ENCODE measurements at regions not wholly inside any gene's neighbourhood (a gene's known extent, or its start where the extent isn't known, plus 50 kb on each side); places are given as distances from the start of the nearest gene placed in this dataset.

- no peak for TF ChIP-seq CTCF (conservative IDR thresholded peaks at IDR 0.05; ENCODE audit: low read depth, low read length)
- no peak overlapping the region for H3K4me3 ChIP-seq (ENCODE audit: low read depth, low read length)
- no peak for DNase-seq (ENCODE audit: low read depth)
These were observed 529.6 kb upstream of the IGFBP7 start for GRCh38 chr4:57639561-57640382.

- TF ChIP-seq CTCF (conservative IDR thresholded peaks at IDR 0.05; ENCODE audit: low read depth, low read length) = no peak
- no peak for DNase-seq (ENCODE audit: low read depth)
- H3K4me3 ChIP-seq (ENCODE audit: low read depth, low read length) = no peak overlapping the region
These were observed 525.7 kb upstream of the IGFBP7 start for GRCh38 chr4:57635910-57636309.

- H3K4me3 ChIP-seq (ENCODE audit: low read depth, low read length) = no peak overlapping the region
- DNase-seq (ENCODE audit: low read depth) = no peak
- TF ChIP-seq CTCF (conservative IDR thresholded peaks at IDR 0.05; ENCODE audit: low read depth, low read length) = no peak
These were observed 523.2 kb upstream of the IGFBP7 start for GRCh38 chr4:57633212-57633859.

GRCh38 chr4:57632564-57632963 is 522.4 kb upstream of the IGFBP7 start:
- TF ChIP-seq CTCF (conservative IDR thresholded peaks at IDR 0.05; ENCODE audit: low read depth, low read length) = no peak
- DNase-seq (ENCODE audit: low read depth) = no peak
- H3K4me3 ChIP-seq (ENCODE audit: low read depth, low read length) = no peak overlapping the region

- no peak for DNase-seq (ENCODE audit: low read depth)
- no peak for TF ChIP-seq CTCF (conservative IDR thresholded peaks at IDR 0.05; ENCODE audit: low read depth, low read length)
- no peak overlapping the region for H3K4me3 ChIP-seq (ENCODE audit: low read depth, low read length)
These were observed 521.0 kb upstream of the IGFBP7 start for GRCh38 chr4:57631147-57631546.

- no peak for TF ChIP-seq CTCF (conservative IDR thresholded peaks at IDR 0.05; ENCODE audit: low read depth, low read length)
- no peak for DNase-seq (ENCODE audit: low read depth)
- H3K4me3 ChIP-seq (ENCODE audit: low read depth, low read length) = no peak overlapping the region
These were observed 517.8 kb upstream of the IGFBP7 start for GRCh38 chr4:57628004-57628403.
